Muscle of leg (tissue), 3 donors: ENCODE measurements at regions not wholly inside any gene's neighbourhood (a gene's known extent, or its start where the extent isn't known, plus 50 kb on each side); places are given as distances from the start of the nearest gene placed in this dataset.

Experiments
- DNase-seq: peaks from one replicate; pipeline ENCODE4 v3.0.0; 2013
- H3K27ac ChIP-seq: one replicate; pipeline ENCODE4 v1.5.1; 2013; ENCODE audit warnings: mild to moderate bottlenecking, low read length, control low read depth
- H3K27me3 ChIP-seq: one replicate; pipeline ENCODE4 v1.6.1; 2013; ENCODE audit warnings: low read length; ENCODE audit not compliant: control insufficient read depth, insufficient read depth
- H3K36me3 ChIP-seq: one replicate; pipeline ENCODE4 v1.6.1; 2013; ENCODE audit warnings: low read length; ENCODE audit not compliant: control insufficient read depth, insufficient read depth
- H3K4me1 ChIP-seq: one replicate; pipeline ENCODE4 v1.6.1; 2013; ENCODE audit warnings: low read length; ENCODE audit not compliant: control insufficient read depth, insufficient read depth
- H3K4me3 ChIP-seq: one replicate; pipeline ENCODE4 v1.5.1; 2013; ENCODE audit warnings: low read length, control low read depth
- H3K9me3 ChIP-seq: replicated peaks from 2 replicates; pipeline ENCODE4 v1.6.1; 2013; ENCODE audit warnings: low read depth, low read length; ENCODE audit not compliant: control insufficient read depth
- whole genome bisulfite sequencing: methylation state at CpG from one replicate; pipeline ENCODE4 v1.1.5; 2013; ENCODE audit warnings: missing lambda C conversion rate; ENCODE audit not compliant: insufficient coverage; 5-methylcytosine and 5-hydroxymethylcytosine counted together

- H3K4me3 ChIP-seq: no peak overlapping the region
- no peaks in the 10 kb centered on the region for H3K9me3 ChIP-seq
- WGBS: 100% methylated on average over 1 of the region's 4 CpGs
- H3K27me3 ChIP-seq: no peaks in the 10 kb centered on the region
- H3K4me1 ChIP-seq: no peaks in the 10 kb centered on the region
- DNase-seq: no peak
- no peak overlapping the region for H3K27ac ChIP-seq
- no peaks in the 10 kb centered on the region for H3K36me3 ChIP-seq
These were observed 108.8 kb upstream of the ZP4 start for GRCh38 chr1:237999426-238000052.

DNA sequence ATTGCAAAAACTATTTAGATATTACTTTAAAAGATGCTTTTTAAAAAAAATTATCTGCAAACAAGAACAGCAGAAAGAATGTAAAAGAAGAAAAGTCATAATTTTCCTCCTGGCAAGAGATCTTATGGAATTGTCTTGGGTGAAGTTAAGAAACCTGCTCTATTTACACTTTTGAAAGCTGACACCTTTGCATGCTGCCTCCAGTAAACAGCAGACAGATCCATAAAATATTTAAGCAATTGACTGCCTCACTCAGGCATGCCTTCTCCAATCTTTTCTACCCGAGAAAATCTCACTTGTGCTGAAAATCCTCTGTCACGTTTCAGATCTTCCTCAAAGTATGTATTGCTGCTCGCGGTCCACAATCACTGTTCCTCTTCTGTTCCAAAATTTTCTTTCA, 107.9 kb upstream of the ZP4 start:
- no peak for DNase-seq
- no peak overlapping the region for H3K4me3 ChIP-seq

DNA sequence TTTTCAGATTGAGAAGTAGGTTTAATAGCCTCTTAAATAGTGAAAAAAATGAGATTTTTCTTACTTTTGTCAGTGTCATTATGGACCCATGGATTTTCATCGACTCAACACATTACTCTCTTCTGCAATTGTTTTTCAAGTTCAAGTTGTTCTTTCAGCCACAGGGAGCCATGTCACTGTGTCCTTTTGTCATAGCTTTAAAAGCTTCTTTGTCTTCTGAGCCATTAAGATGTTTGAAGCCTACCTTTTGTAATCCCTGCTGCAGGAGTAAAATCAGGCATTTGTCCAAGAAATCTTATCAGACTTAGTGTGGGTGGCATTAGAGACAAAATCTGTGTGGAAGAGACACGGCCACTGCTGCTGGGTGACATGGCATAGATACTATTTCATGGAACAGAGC, 92.8 kb upstream of the ZP4 start:
- no peak overlapping the region for H3K4me3 ChIP-seq
- no peaks in the 10 kb centered on the region for H3K27me3 ChIP-seq
- H3K9me3 ChIP-seq: no peaks in the 10 kb centered on the region
- H3K27ac ChIP-seq: no peak overlapping the region
- DNase-seq: no peak
- no CpG with 5 or more reads among the region's 2 CpGs for WGBS
- no peaks in the 10 kb centered on the region for H3K4me1 ChIP-seq
- no peaks in the 10 kb centered on the region for H3K36me3 ChIP-seq

More for the DNA sequence above, 107.9 kb upstream of the ZP4 start:
- no peaks in the 10 kb centered on the region for H3K36me3 ChIP-seq
- H3K27me3 ChIP-seq: no peaks in the 10 kb centered on the region
- whole genome bisulfite sequencing: 56% methylated on average over 4 of the region's 4 CpGs
- no peaks in the 10 kb centered on the region for H3K9me3 ChIP-seq
- H3K27ac ChIP-seq: no peak overlapping the region
- no peaks in the 10 kb centered on the region for H3K4me1 ChIP-seq

DNA sequence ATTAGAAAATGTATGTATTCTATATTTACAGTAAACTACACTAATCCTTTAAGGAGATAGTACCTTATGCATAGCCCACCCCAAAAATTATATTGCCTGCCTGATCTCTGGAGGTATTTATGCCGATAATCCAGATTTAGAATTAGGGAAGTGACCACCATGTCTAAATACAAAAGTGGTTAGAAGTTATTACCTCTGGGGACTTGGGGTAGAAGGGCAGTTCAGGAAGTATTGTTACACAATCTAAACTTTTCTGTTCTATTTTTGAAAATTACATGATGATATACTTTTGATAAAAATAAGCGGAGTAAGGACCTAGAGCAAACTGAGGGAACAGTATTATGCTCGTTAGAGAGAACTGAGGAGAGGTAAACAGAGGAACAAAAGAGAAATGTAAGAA, 90.5 kb upstream of the ZP4 start:
- H3K4me3 ChIP-seq: no peak overlapping the region
- H3K36me3 ChIP-seq: no peaks in the 10 kb centered on the region
- no peaks in the 10 kb centered on the region for H3K4me1 ChIP-seq
- H3K27ac ChIP-seq: no peak overlapping the region
- H3K27me3 ChIP-seq: no peaks in the 10 kb centered on the region
- WGBS: 65% methylated on average over 2 of the region's 3 CpGs
- H3K9me3 ChIP-seq: no peaks in the 10 kb centered on the region
- DNase-seq: no peak

DNA sequence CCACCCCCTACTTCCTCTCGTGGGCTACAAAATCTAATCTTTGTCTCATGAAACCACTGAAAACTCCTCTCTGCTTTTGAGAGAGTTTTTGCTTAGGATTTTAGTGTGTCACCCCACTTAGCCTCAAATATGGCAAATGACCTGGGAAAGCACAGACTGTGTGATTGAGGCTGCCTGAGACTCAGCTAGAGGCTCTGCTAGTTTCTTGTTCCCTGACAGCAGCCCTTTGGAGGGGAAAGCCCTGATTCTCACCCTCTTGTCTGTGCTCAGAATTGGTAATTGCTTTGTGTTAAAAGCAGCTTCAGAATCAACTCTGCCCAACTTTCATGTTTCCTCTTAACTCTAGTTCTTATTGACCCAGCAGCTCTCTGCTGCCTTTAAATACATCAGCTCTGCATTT, 85.6 kb upstream of the ZP4 start:
- WGBS: no CpG with 5 or more reads among the region's 1 CpG
- no peak for DNase-seq

DNA sequence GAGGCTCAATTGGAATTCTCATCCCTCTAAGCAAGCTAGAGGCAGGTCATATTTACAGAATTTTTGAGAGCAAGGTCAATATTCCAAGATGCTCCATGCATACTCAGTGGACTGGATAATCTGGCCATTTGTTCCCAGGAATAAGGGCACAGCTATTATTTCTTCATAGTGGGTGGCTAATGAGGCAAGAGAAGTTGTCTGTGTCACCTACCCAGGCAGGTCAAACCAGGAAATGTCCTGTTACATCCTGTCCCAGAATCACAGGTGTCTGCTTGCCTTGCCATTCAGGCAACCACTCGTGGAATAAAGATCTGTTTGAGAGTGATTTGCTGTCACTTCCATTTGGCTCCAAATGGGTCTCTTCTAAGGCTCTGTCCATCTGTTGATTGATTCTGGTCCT, 85.2 kb upstream of the ZP4 start:
- Histone ChIP-seq H3K36me3 (no peaks in the 10 kb centered on the region), H3K4me1 (no peaks in the 10 kb centered on the region), H3K27ac (no peak overlapping the region), H3K9me3 (no peaks in the 10 kb centered on the region), H3K4me3 (no peak overlapping the region), H3K27me3 (no peaks in the 10 kb centered on the region)
- 18% methylated on average over 1 of the region's 1 CpG for WGBS
- DNase-seq: no peak

More for the DNA sequence above, 85.6 kb upstream of the ZP4 start:
- H3K36me3 ChIP-seq: no peaks in the 10 kb centered on the region
- H3K27ac ChIP-seq: no peak overlapping the region
- H3K27me3 ChIP-seq: no peaks in the 10 kb centered on the region
- no peaks in the 10 kb centered on the region for H3K9me3 ChIP-seq
- H3K4me1 ChIP-seq: no peaks in the 10 kb centered on the region
- H3K4me3 ChIP-seq: no peak overlapping the region

- DNase-seq: no peak
- H3K4me3 ChIP-seq: no peak overlapping the region
These were observed 84.7 kb upstream of the ZP4 start for GRCh38 chr1:237975376-237975775.

GRCh38 chr1:237972186-237972585, 81.5 kb upstream of the ZP4 start:
- H3K36me3 ChIP-seq: no peaks in the 10 kb centered on the region
- no peak overlapping the region for H3K4me3 ChIP-seq
- no CpG with 5 or more reads among the region's 4 CpGs for WGBS
- DNase-seq: no peak
- H3K9me3 ChIP-seq: no peaks in the 10 kb centered on the region
- no peaks in the 10 kb centered on the region for H3K27me3 ChIP-seq
- no peak overlapping the region for H3K27ac ChIP-seq
- H3K4me1 ChIP-seq: no peaks in the 10 kb centered on the region

More at GRCh38 chr1:237975376-237975775, 84.7 kb upstream of the ZP4 start:
- Histone ChIP-seq H3K27me3 (no peaks in the 10 kb centered on the region), H3K9me3 (no peaks in the 10 kb centered on the region), H3K4me1 (no peaks in the 10 kb centered on the region), H3K36me3 (no peaks in the 10 kb centered on the region), H3K27ac (no peak overlapping the region)

DNA sequence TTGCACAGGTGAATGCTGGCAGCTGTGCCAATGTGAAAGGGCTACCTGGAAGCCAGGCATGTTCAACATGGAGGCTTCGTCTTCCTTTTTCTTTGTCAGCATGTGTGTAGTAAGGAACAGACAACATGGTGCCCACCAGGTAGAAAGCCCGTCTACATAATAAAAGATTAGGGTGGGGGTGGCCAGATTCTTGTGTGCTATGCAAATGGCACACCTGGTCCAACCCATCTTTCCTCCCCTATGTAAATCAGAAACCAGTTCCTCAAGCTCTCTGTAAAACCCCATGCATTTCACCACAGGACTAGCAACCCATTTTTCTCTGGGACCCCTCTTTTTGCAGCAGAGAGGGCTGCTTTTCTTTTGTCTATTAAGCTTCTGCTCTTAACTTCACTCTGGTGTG, 72.3 kb upstream of the ZP4 start:
- Histone ChIP-seq H3K27ac (no peak overlapping the region), H3K4me1 (no peaks in the 10 kb centered on the region), H3K9me3 (no peaks in the 10 kb centered on the region), H3K4me3 (no peak overlapping the region), H3K36me3 (no peaks in the 10 kb centered on the region), H3K27me3 (no peaks in the 10 kb centered on the region)
- DNase-seq: no peak
- no CpG with 5 or more reads among the region's 2 CpGs for WGBS

DNA sequence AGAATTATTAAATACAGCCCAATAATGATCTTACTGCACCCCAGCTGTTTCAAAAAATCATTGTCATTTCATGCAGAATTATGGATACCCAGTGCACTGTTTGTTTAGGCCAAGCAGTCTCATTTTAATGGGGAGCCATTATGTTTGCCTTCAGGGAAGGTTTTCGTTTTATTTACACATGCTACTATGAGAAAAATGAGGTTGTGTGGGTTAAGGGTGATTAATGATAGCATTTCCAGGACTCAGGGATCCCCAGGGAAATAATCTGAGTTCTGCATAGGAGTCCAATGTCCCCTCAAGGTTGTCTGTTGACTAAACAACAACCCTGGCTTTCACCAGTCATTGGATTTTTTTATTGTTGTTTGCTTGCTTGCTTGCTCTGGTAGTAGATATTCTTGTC, 71.0 kb upstream of the ZP4 start:
- no peaks in the 10 kb centered on the region for H3K27me3 ChIP-seq
- WGBS: no CpG with 5 or more reads among the region's 1 CpG
- H3K27ac ChIP-seq: no peak overlapping the region
- H3K9me3 ChIP-seq: no peaks in the 10 kb centered on the region
- H3K36me3 ChIP-seq: no peaks in the 10 kb centered on the region
- no peak overlapping the region for H3K4me3 ChIP-seq
- DNase-seq: no peak
- H3K4me1 ChIP-seq: no peaks in the 10 kb centered on the region

DNA sequence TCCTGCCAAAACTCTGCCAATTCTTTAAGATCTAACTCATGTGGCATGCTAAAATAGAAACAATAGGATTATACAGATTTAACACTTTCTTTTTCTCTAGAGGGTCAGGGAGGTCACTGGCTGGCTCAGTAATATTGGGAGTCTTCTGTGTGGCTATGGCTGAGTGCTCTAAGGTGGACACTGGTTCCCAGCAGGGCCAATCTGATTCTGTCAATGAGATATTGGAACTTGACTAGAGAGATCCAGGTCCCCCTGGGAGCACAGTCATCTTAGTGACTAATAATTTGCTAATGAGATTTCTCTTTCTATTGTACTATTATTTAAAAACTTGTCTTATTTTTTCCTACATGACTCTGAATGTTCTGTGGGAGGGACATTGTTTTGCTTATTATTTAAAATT, 69.1 kb upstream of the ZP4 start:
- H3K36me3 ChIP-seq: no peaks in the 10 kb centered on the region
- DNase-seq: no peak
- no peaks in the 10 kb centered on the region for H3K9me3 ChIP-seq
- no peaks in the 10 kb centered on the region for H3K4me1 ChIP-seq
- H3K4me3 ChIP-seq: no peak overlapping the region
- H3K27ac ChIP-seq: no peak overlapping the region
- no peaks in the 10 kb centered on the region for H3K27me3 ChIP-seq
